ENCODE measurements at regions not wholly inside any gene's neighbourhood (a gene's known extent, or its start where the extent isn't known, plus 50 kb on each side); places are given as distances from the start of the nearest gene placed in this dataset.

DNA sequence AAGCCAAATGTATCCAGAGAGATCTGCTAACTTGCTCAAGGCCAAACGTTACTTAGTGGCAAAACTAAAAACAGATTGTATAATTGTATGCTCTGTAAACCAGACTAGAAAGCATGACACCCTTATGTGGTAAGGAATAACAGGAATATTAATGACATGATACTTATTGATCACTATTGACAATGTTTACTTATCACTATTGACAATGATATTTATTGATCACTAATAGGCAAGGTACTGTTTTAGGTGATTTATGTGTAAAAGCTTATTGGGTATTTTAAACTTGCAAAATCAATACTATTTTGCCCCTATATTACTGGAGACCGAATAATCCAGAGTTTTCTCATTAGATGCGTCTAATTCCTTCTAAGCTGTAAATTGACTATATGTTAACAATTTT, 985.1 kb downstream of the CDH11 start:
- Mint-ChIP-seq H3K4me3 (no peak overlapping the region), H3K36me3 (ENCODE audit: low read depth) (no peaks in the 10 kb centered on the region), H3K9me3 (peaks cover 22% of the 10 kb centered on the region), H3K27me3 (ENCODE audit: low read depth) (no peaks in the 10 kb centered on the region), H3K27ac (no peak overlapping the region), H3K4me1 (ENCODE audit: low read depth) (no peaks in the 10 kb centered on the region)

DNA sequence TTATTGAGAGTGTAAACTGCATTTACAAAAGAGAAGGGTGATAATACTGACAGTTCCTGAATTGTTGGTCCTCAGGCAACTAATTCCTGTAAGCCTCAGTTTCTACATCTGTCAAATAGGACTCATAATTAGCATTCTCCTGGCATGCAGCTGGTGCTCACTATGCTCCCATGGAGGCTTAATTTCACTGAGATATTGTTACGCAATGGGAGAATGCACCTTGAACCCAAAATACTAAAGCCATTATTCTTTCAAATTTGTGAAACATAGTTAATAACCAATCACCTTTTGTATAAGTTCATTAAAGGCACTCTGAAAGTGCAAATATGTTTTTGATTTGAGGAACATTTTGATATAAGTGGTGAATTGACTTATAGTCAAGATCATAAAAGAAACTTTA, 985.5 kb downstream of the CDH11 start:
- no peak overlapping the region for H3K4me3 Mint-ChIP-seq
- H3K27ac Mint-ChIP-seq = no peak overlapping the region
- H3K9me3 Mint-ChIP-seq = peaks cover 22% of the 10 kb centered on the region
- H3K4me1 Mint-ChIP-seq (ENCODE audit: low read depth) = no peaks in the 10 kb centered on the region
- no peaks in the 10 kb centered on the region for H3K27me3 Mint-ChIP-seq (ENCODE audit: low read depth)
- no peaks in the 10 kb centered on the region for H3K36me3 Mint-ChIP-seq (ENCODE audit: low read depth)

DNA sequence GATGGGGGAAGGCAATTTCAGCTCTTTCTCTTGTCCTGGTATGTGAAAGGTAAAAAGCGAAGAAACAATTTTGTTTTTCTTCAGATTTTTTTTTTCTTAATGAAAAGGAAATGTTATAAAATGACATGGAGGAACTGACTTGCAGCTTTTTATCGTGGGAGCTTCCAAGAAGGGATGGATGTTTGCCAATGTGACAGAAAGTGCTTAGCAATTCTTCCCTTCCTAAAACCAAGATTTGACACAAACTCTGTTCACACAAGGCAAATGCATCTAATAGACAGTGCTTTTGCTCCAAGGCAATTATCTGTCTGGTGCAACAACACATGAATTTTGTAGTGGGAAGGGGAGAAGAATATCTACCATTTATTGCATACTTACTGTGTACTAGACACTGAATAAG, 988.5 kb downstream of the CDH11 start:
- Mint-ChIP-seq H3K27ac (no peak overlapping the region), H3K27me3 (ENCODE audit: low read depth) (no peaks in the 10 kb centered on the region), H3K4me1 (ENCODE audit: low read depth) (no peaks in the 10 kb centered on the region), H3K9me3 (peaks cover 22% of the 10 kb centered on the region), H3K36me3 (ENCODE audit: low read depth) (no peaks in the 10 kb centered on the region), H3K4me3 (no peak overlapping the region)

DNA sequence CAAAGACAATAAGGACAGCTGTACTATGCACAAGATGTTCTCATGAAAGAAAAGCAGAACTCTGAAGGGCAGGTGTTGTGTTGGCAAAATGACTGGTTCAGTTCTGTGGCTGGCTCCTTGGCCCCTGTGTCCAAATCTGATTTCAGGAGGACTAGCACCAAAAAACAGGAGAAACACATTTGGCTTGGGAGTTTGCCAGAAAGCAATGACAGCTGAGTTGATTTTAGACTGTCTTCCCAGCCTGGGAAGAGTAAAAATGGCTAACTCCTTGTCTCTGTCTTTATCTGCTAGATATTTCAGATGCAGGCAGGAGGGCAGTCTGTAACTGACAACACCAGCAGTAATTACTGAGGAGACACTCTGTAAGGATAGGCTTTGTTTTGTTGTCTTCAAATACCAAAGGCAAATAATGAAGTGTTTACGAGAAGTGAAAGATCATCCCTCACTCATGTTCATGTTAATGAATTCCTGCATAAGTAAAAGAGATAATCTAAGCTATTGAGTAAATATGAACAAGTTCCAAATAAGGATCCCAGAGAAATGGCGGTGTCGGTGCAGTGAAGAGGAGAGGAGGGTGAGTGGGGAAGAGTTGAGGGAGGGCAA, 989.0 kb downstream of the CDH11 start:
- Mint-ChIP-seq H3K27ac (no peak overlapping the region), H3K9me3 (peaks cover 21% of the 10 kb centered on the region), H3K36me3 (ENCODE audit: low read depth) (no peaks in the 10 kb centered on the region), H3K4me3 (no peak overlapping the region), H3K27me3 (ENCODE audit: low read depth) (no peaks in the 10 kb centered on the region), H3K4me1 (ENCODE audit: low read depth) (no peaks in the 10 kb centered on the region)

- no peaks in the 10 kb centered on the region for H3K36me3 Mint-ChIP-seq (ENCODE audit: low read depth)
- H3K4me3 Mint-ChIP-seq = no peak overlapping the region
- no peaks in the 10 kb centered on the region for H3K27me3 Mint-ChIP-seq (ENCODE audit: low read depth)
- no peak overlapping the region for H3K27ac Mint-ChIP-seq
- no peaks in the 10 kb centered on the region for H3K4me1 Mint-ChIP-seq (ENCODE audit: low read depth)
- peaks cover 17% of the 10 kb centered on the region for H3K9me3 Mint-ChIP-seq
These were observed 989.7 kb downstream of the CDH11 start for GRCh38 chr16:64132190-64132589.

DNA sequence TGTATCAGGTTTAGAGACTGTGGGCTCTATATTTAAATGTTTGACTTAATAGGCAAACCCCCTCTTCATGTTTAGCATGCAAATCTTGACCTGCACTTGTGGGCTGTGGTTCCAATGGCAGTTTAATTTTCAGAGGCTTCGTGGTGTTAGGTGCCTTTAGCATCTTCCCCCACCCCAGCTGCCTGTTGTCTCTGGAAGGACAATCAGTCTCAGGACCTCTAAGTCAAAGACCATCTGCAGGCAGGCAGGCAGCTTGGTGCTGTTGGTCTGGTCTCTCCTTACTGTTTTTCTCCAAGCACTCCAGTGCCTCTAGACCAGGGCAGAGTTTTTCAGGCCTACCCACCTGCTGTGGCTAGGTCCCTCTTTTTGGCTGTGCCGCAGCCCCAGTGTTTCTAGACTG, 990.4 kb downstream of the CDH11 start:
- no peaks in the 10 kb centered on the region for H3K36me3 Mint-ChIP-seq (ENCODE audit: low read depth)
- H3K9me3 Mint-ChIP-seq = peaks cover 17% of the 10 kb centered on the region
- no peaks in the 10 kb centered on the region for H3K4me1 Mint-ChIP-seq (ENCODE audit: low read depth)
- no peaks in the 10 kb centered on the region for H3K27me3 Mint-ChIP-seq (ENCODE audit: low read depth)
- no peak overlapping the region for H3K4me3 Mint-ChIP-seq
- no peak overlapping the region for H3K27ac Mint-ChIP-seq

- peaks cover 17% of the 10 kb centered on the region for H3K9me3 Mint-ChIP-seq
- no peak overlapping the region for H3K27ac Mint-ChIP-seq
- no peaks in the 10 kb centered on the region for H3K36me3 Mint-ChIP-seq (ENCODE audit: low read depth)
- no peak overlapping the region for H3K4me3 Mint-ChIP-seq
- H3K27me3 Mint-ChIP-seq (ENCODE audit: low read depth) = no peaks in the 10 kb centered on the region
- no peaks in the 10 kb centered on the region for H3K4me1 Mint-ChIP-seq (ENCODE audit: low read depth)
These were observed 991.7 kb downstream of the CDH11 start for GRCh38 chr16:64130140-64130539.

- Mint-ChIP-seq H3K9me3 (peaks cover 13% of the 10 kb centered on the region), H3K36me3 (ENCODE audit: low read depth) (no peaks in the 10 kb centered on the region), H3K27me3 (ENCODE audit: low read depth) (no peaks in the 10 kb centered on the region), H3K4me3 (no peak overlapping the region), H3K4me1 (ENCODE audit: low read depth) (no peaks in the 10 kb centered on the region), H3K27ac (no peak overlapping the region)
These were observed 999.7 kb downstream of the CDH11 start for GRCh38 chr16:64122177-64122576.

- Mint-ChIP-seq H3K27me3 (ENCODE audit: low read depth) (no peaks in the 10 kb centered on the region), H3K9me3 (peaks cover 13% of the 10 kb centered on the region)
These were observed 1000.4 kb downstream of the CDH11 start for GRCh38 chr16:64121473-64121872.

GRCh38 chr16:64116151-64116550, 1005.7 kb downstream of the CDH11 start:
- no peaks in the 10 kb centered on the region for H3K4me1 Mint-ChIP-seq (ENCODE audit: low read depth)
- H3K4me3 Mint-ChIP-seq = no peak overlapping the region

More at GRCh38 chr16:64121473-64121872, 1000.4 kb downstream of the CDH11 start:
- no peak overlapping the region for H3K4me3 Mint-ChIP-seq
- no peaks in the 10 kb centered on the region for H3K4me1 Mint-ChIP-seq (ENCODE audit: low read depth)
- no peaks in the 10 kb centered on the region for H3K36me3 Mint-ChIP-seq (ENCODE audit: low read depth)
- H3K27ac Mint-ChIP-seq = no peak overlapping the region

GRCh38 chr16:64109241-64109640, 1012.6 kb downstream of the CDH11 start:
- Mint-ChIP-seq H3K27me3 (ENCODE audit: low read depth) (no peaks in the 10 kb centered on the region), H3K9me3 (peaks cover 47% of the 10 kb centered on the region), H3K4me3 (no peak overlapping the region), H3K27ac (no peak overlapping the region), H3K36me3 (ENCODE audit: low read depth) (no peaks in the 10 kb centered on the region), H3K4me1 (ENCODE audit: low read depth) (no peaks in the 10 kb centered on the region)

More at GRCh38 chr16:64116151-64116550, 1005.7 kb downstream of the CDH11 start:
- no peaks in the 10 kb centered on the region for H3K27me3 Mint-ChIP-seq (ENCODE audit: low read depth)
- H3K9me3 Mint-ChIP-seq = peaks cover 33% of the 10 kb centered on the region
- no peaks in the 10 kb centered on the region for H3K36me3 Mint-ChIP-seq (ENCODE audit: low read depth)
- no peak overlapping the region for H3K27ac Mint-ChIP-seq

DNA sequence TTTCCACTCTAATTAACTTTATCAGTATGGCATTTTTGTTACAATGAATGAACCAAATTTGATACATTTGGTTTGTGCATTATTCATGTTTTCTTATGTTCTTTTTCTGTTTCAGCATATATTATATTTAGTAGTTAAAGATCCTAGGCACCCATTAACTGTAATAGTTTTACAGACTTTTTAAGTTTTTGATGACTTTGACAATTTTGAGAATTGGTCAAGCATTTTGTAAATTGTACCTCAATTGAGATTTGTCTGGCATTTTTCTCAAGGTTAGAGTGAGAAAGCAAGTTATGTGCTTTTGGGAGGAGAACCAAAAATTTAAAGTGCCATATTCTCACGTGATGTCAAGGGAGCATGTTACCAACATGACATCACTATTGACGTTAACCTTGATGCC, 1019.2 kb downstream of the CDH11 start:
- Mint-ChIP-seq H3K9me3 (peaks cover 16% of the 10 kb centered on the region), H3K4me1 (ENCODE audit: low read depth) (no peaks in the 10 kb centered on the region), H3K36me3 (ENCODE audit: low read depth) (no peaks in the 10 kb centered on the region), H3K4me3 (no peak overlapping the region), H3K27me3 (ENCODE audit: low read depth) (no peaks in the 10 kb centered on the region), H3K27ac (no peak overlapping the region)

DNA sequence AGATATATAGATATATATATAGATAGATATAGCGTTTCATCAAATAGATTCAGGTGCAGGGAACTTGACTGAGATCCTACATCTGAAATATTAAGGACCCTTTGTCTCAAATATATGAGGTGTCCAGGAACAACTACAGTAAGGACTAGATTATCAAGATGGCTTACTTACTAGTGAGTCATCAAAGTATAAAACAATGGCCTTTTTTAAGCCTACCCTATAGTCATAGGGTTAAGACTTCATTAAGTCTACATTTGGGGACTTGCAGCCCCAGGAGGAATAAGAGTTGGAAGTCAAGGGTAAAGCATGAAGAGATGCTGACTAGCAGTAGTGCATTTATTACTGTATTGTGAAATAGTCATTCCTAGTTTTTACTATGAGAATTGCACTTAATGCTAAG, 1023.4 kb downstream of the CDH11 start:
- H3K27me3 Mint-ChIP-seq (ENCODE audit: low read depth) = no peaks in the 10 kb centered on the region
- H3K4me3 Mint-ChIP-seq = no peak overlapping the region
- H3K36me3 Mint-ChIP-seq (ENCODE audit: low read depth) = no peaks in the 10 kb centered on the region
- no peak overlapping the region for H3K27ac Mint-ChIP-seq
- H3K9me3 Mint-ChIP-seq = peaks cover 15% of the 10 kb centered on the region
- no peaks in the 10 kb centered on the region for H3K4me1 Mint-ChIP-seq (ENCODE audit: low read depth)

- Mint-ChIP-seq H3K27ac (no peak overlapping the region), H3K36me3 (ENCODE audit: low read depth) (no peaks in the 10 kb centered on the region), H3K4me1 (ENCODE audit: low read depth) (no peaks in the 10 kb centered on the region), H3K4me3 (no peak overlapping the region), H3K9me3 (peaks cover 18% of the 10 kb centered on the region), H3K27me3 (ENCODE audit: low read depth) (no peaks in the 10 kb centered on the region)
These were observed 1025.2 kb downstream of the CDH11 start for GRCh38 chr16:64096689-64097088.

- Mint-ChIP-seq H3K27ac (no peak overlapping the region), H3K27me3 (ENCODE audit: low read depth) (no peaks in the 10 kb centered on the region), H3K4me1 (ENCODE audit: low read depth) (no peaks in the 10 kb centered on the region), H3K9me3 (peaks cover 18% of the 10 kb centered on the region), H3K36me3 (ENCODE audit: low read depth) (no peaks in the 10 kb centered on the region), H3K4me3 (no peak overlapping the region)
These were observed 1026.8 kb downstream of the CDH11 start for GRCh38 chr16:64094992-64095634.
